ENCODE measurements at regions not wholly inside any gene's neighbourhood (a gene's known extent, or its start where the extent isn't known, plus 50 kb on each side); places are given as distances from the start of the nearest gene placed in this dataset.

- intact Hi-C loops (cut with micrococcal nuclease; ENCODE audit: unreplicated experiment): no loop called here
- H3K27me3 Mint-ChIP-seq (ENCODE audit: insufficient read depth, unreplicated experiment): no peaks in the 10 kb centered on the region
- H3K27ac Mint-ChIP-seq (ENCODE audit: unreplicated experiment): no peak overlapping the region
- BruUV-seq (replicated peaks): no TSS peak
- peaks cover 7% of the 10 kb centered on the region; the same call in 1 of the 2 replicates for H3K9me3 ChIP-seq
- no peak overlapping the region for H3K4me3 Mint-ChIP-seq (ENCODE audit: unreplicated experiment)
- ChIA-PET CTCF (no interaction called here), POLR2A (no interaction called here)
- H3K9me3 Mint-ChIP-seq (ENCODE audit: unreplicated experiment): peaks cover 20% of the 10 kb centered on the region
- no peaks in the 10 kb centered on the region for H3K36me3 Mint-ChIP-seq (ENCODE audit: insufficient read depth, unreplicated experiment)
- no peak overlapping the region for H3K4me3 ChIP-seq (ENCODE audit: low read depth, low read length)
- H3K4me1 ChIP-seq: no peaks in the 10 kb centered on the region
- no peaks in the 10 kb centered on the region; the same call in 1 of the 2 replicates for H3K36me3 ChIP-seq (ENCODE audit: control insufficient read depth, insufficient read depth, low read length)
- DNase-seq: no peak
- H3K4me1 Mint-ChIP-seq (ENCODE audit: low read depth, unreplicated experiment): no peaks in the 10 kb centered on the region
- H3K27me3 ChIP-seq (replicated peaks; ENCODE audit: control insufficient read depth, insufficient read depth, low read length): no peaks in the 10 kb centered on the region
- TF ChIP-seq CTCF (IDR thresholded peaks at IDR 0.05; ENCODE audit: insufficient read depth in 1 of 2, low read depth in 1 of 2, low read length in 1 of 2, severe bottlenecking in 1 of 2, unreplicated experiment in 1 of 2): no peak
Measured at GRCh38 chr17:72264682-72265405, 144.0 kb downstream of the SOX9 start.

- Histone ChIP-seq H3K27me3 (replicated peaks; ENCODE audit: control insufficient read depth, insufficient read depth, low read length) (no peaks in the 10 kb centered on the region), H3K36me3 (ENCODE audit: control insufficient read depth, insufficient read depth, low read length) (no peaks in the 10 kb centered on the region; the same call in 1 of the 2 replicates), H3K9me3 (peaks cover 7% of the 10 kb centered on the region; the same call in 1 of the 2 replicates), H3K4me1 (no peaks in the 10 kb centered on the region), H3K4me3 (ENCODE audit: low read depth, low read length) (no peak overlapping the region)
- BruUV-seq (replicated peaks): no TSS peak
- H3K36me3 Mint-ChIP-seq (ENCODE audit: insufficient read depth, unreplicated experiment): no peaks in the 10 kb centered on the region
- CTCF ChIA-PET: interaction anchor here (0.5 kb wide), 1 partner anchor 23 kb away, joined by 3 read pairs; no protein-coding TSS in a partner anchor
- no peak overlapping the region for H3K4me3 Mint-ChIP-seq (ENCODE audit: unreplicated experiment)
- TF ChIP-seq CTCF (IDR thresholded peaks at IDR 0.05; ENCODE audit: insufficient read depth in 1 of 2, low read depth in 1 of 2, low read length in 1 of 2, severe bottlenecking in 1 of 2, unreplicated experiment in 1 of 2): no peak
- POLR2A ChIA-PET: no interaction called here
- H3K4me1 Mint-ChIP-seq (ENCODE audit: low read depth, unreplicated experiment): no peaks in the 10 kb centered on the region
- intact Hi-C loops (cut with micrococcal nuclease; ENCODE audit: unreplicated experiment): no loop called here
- peaks cover 20% of the 10 kb centered on the region for H3K9me3 Mint-ChIP-seq (ENCODE audit: unreplicated experiment)
- no peak for DNase-seq
- peak overlapping the region; percentile 36 for H3K27ac Mint-ChIP-seq (ENCODE audit: unreplicated experiment)
- H3K27me3 Mint-ChIP-seq (ENCODE audit: insufficient read depth, unreplicated experiment): no peaks in the 10 kb centered on the region
Measured at GRCh38 chr17:72266112-72266775, 145.4 kb downstream of the SOX9 start.

GRCh38 chr17:72267601-72268000 is 146.8 kb downstream of the SOX9 start:
- intact Hi-C loops (cut with micrococcal nuclease; ENCODE audit: unreplicated experiment): no loop called here

More at GRCh38 chr17:72267601-72268000, 146.8 kb downstream of the SOX9 start:
- TF ChIP-seq CTCF (IDR thresholded peaks at IDR 0.05; ENCODE audit: insufficient read depth in 1 of 2, low read depth in 1 of 2, low read length in 1 of 2, severe bottlenecking in 1 of 2, unreplicated experiment in 1 of 2): no peak
- H3K27ac Mint-ChIP-seq (ENCODE audit: unreplicated experiment): no peak overlapping the region
- H3K4me1 Mint-ChIP-seq (ENCODE audit: low read depth, unreplicated experiment): no peaks in the 10 kb centered on the region
- no peak overlapping the region for H3K4me3 Mint-ChIP-seq (ENCODE audit: unreplicated experiment)
- H3K4me1 ChIP-seq: no peaks in the 10 kb centered on the region
- peaks cover 12% of the 10 kb centered on the region for H3K9me3 Mint-ChIP-seq (ENCODE audit: unreplicated experiment)
- H3K36me3 Mint-ChIP-seq (ENCODE audit: insufficient read depth, unreplicated experiment): no peaks in the 10 kb centered on the region
- BruUV-seq (replicated peaks): no TSS peak
- DNase-seq: no peak
- H3K27me3 ChIP-seq (replicated peaks; ENCODE audit: control insufficient read depth, insufficient read depth, low read length): no peaks in the 10 kb centered on the region
- H3K36me3 ChIP-seq (ENCODE audit: control insufficient read depth, insufficient read depth, low read length): no peaks in the 10 kb centered on the region; the same call in 1 of the 2 replicates
- peaks cover 7% of the 10 kb centered on the region; the same call in 1 of the 2 replicates for H3K9me3 ChIP-seq
- no peak overlapping the region for H3K4me3 ChIP-seq (ENCODE audit: low read depth, low read length)
- ChIA-PET CTCF (no interaction called here), POLR2A (no interaction called here)
- no peaks in the 10 kb centered on the region for H3K27me3 Mint-ChIP-seq (ENCODE audit: insufficient read depth, unreplicated experiment)

All from Caco-2 (cell line).